Esophagus muscularis mucosa (tissue), 4 donors: ENCODE measurements at regions not wholly inside any gene's neighbourhood (a gene's known extent, or its start where the extent isn't known, plus 50 kb on each side); places are given as distances from the start of the nearest gene placed in this dataset.
"Not testable (repeated sequence)": the region's sequence is repeated elsewhere in the genome, so short reads cannot be mapped to it uniquely, and the experiment has no call there.

ENCODE experiments used
- DNase-seq: peaks from one replicate; pipeline ENCODE4 v3.0.0-alpha.2; 2017; ENCODE audit errors: extremely low spot score
- H3K27ac ChIP-seq, 4 donors: fragments of 200-600 bp; sonication (generic); replicated peaks in 1 of 4; 1 replicate in 3 of 4; 2 replicates in 1 of 4; pipeline ENCODE4 v1.5.1; 2016 to 2019; ENCODE audit warnings: mild to moderate bottlenecking in 1 of 4
- H3K27me3 ChIP-seq, 4 donors: fragments of 200-600 bp; sonication (generic); one replicate each; pipeline versions ENCODE4 v1.5.1 to v1.6.0; 2016 to 2019
- H3K36me3 ChIP-seq, 4 donors: fragments of 200-600 bp; sonication (generic); one replicate each; pipeline ENCODE4 v1.5.1; 2016 to 2019
- H3K4me1 ChIP-seq, 4 donors: fragments of 200-600 bp; sonication (generic); one replicate each; pipeline ENCODE4 v1.5.1; 2016 to 2019
- H3K4me3 ChIP-seq, 4 donors: fragments of 200-600 bp; sonication (generic); 1 replicate in 2 of 4; 2 replicates in 2 of 4; pipeline ENCODE4 v1.5.1; 2016 to 2019; ENCODE audit warnings: mild to moderate bottlenecking in 4 of 4, moderate library complexity in 1 of 4
- H3K9me3 ChIP-seq, 4 donors: fragments of 200-600 bp; sonication (generic); 1 replicate in 3 of 4; 2 replicates in 1 of 4; pipeline ENCODE4 v1.5.1; 2016 to 2019
- CTCF ChIP-seq, 3 experiments: fragments of 200-600 bp in 2 of 3; fragments of 450-650 bp in 1 of 3; sonication (generic) in 2 of 3; IDR thresholded peaks; one replicate each; pipeline ENCODE4 v1.5.1; 2017 to 2019; ENCODE audit warnings: antibody characterized with exemption in 3 of 3, mild to moderate bottlenecking in 2 of 3, moderate library complexity in 1 of 3
- EP300 ChIP-seq: sonication (generic); formaldehyde crosslinking; IDR thresholded peaks from one replicate; pipeline ENCODE4 v1.6.1; 2017; ENCODE audit warnings: antibody characterized with exemption
- POLR2A ChIP-seq: fragments of 450-650 bp; IDR thresholded peaks from one replicate; pipeline ENCODE4 v1.6.1; 2017; ENCODE audit warnings: antibody characterized with exemption, moderate library complexity, mild to moderate bottlenecking, low read depth
- POLR2AphosphoS5 ChIP-seq, 2 donors: sonication (generic); formaldehyde crosslinking; IDR thresholded peaks; one replicate each; pipeline ENCODE4 v1.6.1; 2017; ENCODE audit warnings: antibody characterized with exemption in 2 of 2
- WGBS: methylation state at CpG from one replicate; pipeline ENCODE4 v1.1.5; 2018; 5-methylcytosine and 5-hydroxymethylcytosine counted together
- intact Hi-C: fragments of 100-400 bp; cut with DNase I; formaldehyde crosslinking; loops from one replicate; pipeline ENCODE4 v1.15.1; 2023

- WGBS, result no CpG with 5 or more reads among the region's 21 CpGs
- H3K4me3 ChIP-seq, H3K36me3 ChIP-seq, intact Hi-C loops, H3K4me1 ChIP-seq, H3K27ac ChIP-seq, H3K27me3 ChIP-seq, DNase-seq: not testable (repeated sequence)
- H3K9me3 ChIP-seq, result peaks cover 0 to 15% (median 0%) of the 10 kb centered on the region in 4 donors
These were observed 84.5 kb downstream of the IDS start for GRCh38 chrX:149420566-149420965.

- Histone ChIP-seq H3K9me3 (no peaks in the 10 kb centered on the region), H3K4me1 (no peaks in the 10 kb centered on the region), H3K27me3 (no peaks in the 10 kb centered on the region), H3K36me3 (no peaks in the 10 kb centered on the region), H3K27ac (no peak overlapping the region), H3K4me3 (no peak overlapping the region)
- intact Hi-C loops, result no loop called here
- no peak for DNase-seq
- TF ChIP-seq POLR2A, result no peak
- TF ChIP-seq CTCF (IDR thresholded peaks at IDR 0.05), result no peak
- no peak for TF ChIP-seq POLR2AphosphoS5 (IDR thresholded peaks at IDR 0.05)
- TF ChIP-seq EP300, result no peak
- WGBS, result 38% methylated on average over 2 of the region's 2 CpGs
These were observed 107.1 kb downstream of the IDS start for GRCh38 chrX:149398027-149398426.

- Histone ChIP-seq H3K36me3 (no peaks in the 10 kb centered on the region), H3K4me3 (no peak overlapping the region), H3K27ac (no peak overlapping the region), H3K27me3 (no peaks in the 10 kb centered on the region), H3K9me3 (no peaks in the 10 kb centered on the region), H3K4me1 (no peaks in the 10 kb centered on the region)
- TF ChIP-seq POLR2A (no peak), CTCF (IDR thresholded peaks at IDR 0.05) (no peak)
- DNase-seq, result no peak
- intact Hi-C loops, result no loop called here
These were observed 112.2 kb downstream of the IDS start for GRCh38 chrX:149392921-149393320.

GRCh38 chrX:149383852-149384251, 121.3 kb downstream of the IDS start:
- Histone ChIP-seq H3K36me3 (no peaks in the 10 kb centered on the region), H3K9me3 (no peaks in the 10 kb centered on the region), H3K4me1 (no peaks in the 10 kb centered on the region), H3K4me3 (no peak overlapping the region), H3K27ac (no peak overlapping the region), H3K27me3 (no peaks in the 10 kb centered on the region)
- TF ChIP-seq EP300 (no peak), POLR2AphosphoS5 (IDR thresholded peaks at IDR 0.05) (no peak)
- no peak for DNase-seq
- intact Hi-C loops, result no loop called here

- no peaks in the 10 kb centered on the region for H3K4me1 ChIP-seq
- intact Hi-C loops, result no loop called here
These were observed 130.4 kb downstream of the IDS start for GRCh38 chrX:149374751-149375150.

More at GRCh38 chrX:149374751-149375150, 130.4 kb downstream of the IDS start:
- Histone ChIP-seq H3K9me3 (no peaks in the 10 kb centered on the region), H3K36me3 (no peaks in the 10 kb centered on the region), H3K4me3 (no peak overlapping the region), H3K27me3 (no peaks in the 10 kb centered on the region), H3K27ac (no peak overlapping the region)
- no peak for TF ChIP-seq CTCF (IDR thresholded peaks at IDR 0.05)
- no peak for TF ChIP-seq POLR2AphosphoS5 (IDR thresholded peaks at IDR 0.05)
- no peak for TF ChIP-seq EP300
- TF ChIP-seq POLR2A, result no peak
- no peak for DNase-seq
- WGBS, result 53% methylated on average over 3 of the region's 3 CpGs
